ENCODE measurements at regions not wholly inside any gene's neighbourhood (a gene's known extent, or its start where the extent isn't known, plus 50 kb on each side); places are given as distances from the start of the nearest gene placed in this dataset.

DNA sequence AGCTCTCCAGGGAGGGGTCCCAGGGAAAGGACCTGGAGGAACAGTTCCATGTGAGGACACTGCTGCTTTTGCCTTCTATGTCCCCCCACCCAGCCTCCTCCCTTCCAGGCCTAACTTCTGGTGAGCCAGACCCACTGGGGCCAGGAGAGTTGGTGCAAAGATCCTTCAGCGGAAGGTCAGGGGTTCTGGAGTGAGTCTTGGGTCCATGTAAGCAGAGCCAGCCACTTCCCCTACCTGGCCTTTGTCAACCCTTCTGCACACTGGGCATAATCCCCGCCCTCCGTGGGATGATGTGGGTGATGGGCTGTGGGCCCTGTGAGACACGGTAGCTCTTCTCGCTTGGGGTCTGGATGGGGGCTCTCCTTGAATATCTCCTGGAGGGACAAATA lies 76.9 kb downstream of the RHOB start:
- no peak for DNase-seq

DNA sequence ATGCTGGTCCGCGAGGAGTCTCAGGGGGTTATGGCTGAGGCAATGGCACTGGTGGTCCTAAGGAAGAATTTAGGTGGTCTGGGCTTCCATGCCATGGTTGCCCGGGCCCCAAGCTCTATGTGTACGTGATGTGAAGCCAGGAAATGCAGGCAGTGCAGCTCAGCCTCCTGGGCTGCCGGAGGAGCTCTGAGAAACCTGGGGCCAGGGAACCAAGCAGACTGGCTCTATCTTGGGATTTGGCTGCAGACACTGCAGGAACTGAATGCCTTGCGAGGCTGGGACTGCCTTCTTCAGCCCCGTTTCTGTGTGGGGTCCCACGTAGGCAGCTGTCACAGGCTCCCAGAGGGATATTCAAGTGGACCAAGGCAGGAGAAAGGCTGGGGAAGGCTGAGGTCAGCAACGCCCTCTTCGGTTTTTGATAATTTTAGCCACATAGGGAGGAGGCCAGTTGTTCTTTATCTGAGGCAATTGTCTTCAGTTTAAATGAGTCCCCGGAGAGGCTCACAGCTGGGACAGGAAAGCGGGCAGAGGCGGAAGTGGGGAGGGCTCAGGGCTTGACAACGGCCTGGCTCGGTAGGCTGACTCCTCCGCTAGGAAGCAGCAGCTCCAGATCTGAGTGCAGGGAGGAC lies 77.7 kb downstream of the RHOB start:
- no peak for DNase-seq

GRCh38 chr2:20525041-20526035 lies 78.5 kb downstream of the RHOB start:
- no peak for DNase-seq

- no peak for DNase-seq
Measured at GRCh38 chr2:20526160-20526559, 79.3 kb downstream of the RHOB start.

- DNase-seq = no peak
Measured at GRCh38 chr2:20526708-20527107, 79.8 kb downstream of the RHOB start.

GRCh38 chr2:20528713-20529112 lies 81.8 kb downstream of the RHOB start:
- no peak for DNase-seq

DNA sequence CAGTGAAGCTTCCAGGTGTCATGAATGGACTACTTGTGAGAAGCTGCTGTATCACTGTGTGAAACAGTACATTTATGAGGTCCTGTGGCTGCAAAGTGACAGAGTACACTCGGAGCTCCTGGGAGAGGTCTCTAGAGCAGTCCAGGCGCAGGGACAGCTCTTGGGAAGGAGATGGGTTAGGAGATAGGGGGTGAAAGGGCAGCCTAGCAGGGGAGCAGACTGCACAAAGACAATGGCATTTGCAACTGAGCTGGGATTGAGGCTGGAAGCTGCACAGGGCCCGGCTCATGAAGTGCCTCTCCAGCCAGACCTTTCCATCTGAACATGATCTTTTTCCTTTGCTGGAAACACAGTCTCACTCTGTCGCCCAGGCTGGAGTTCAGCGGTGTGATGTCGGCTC lies 83.6 kb downstream of the RHOB start:
- no peak for DNase-seq

- DNase-seq = no peak
Measured at GRCh38 chr2:20531633-20532262, 84.9 kb downstream of the RHOB start.

GRCh38 chr2:20532634-20533437 lies 86.0 kb downstream of the RHOB start:
- DNase-seq = no peak

DNA sequence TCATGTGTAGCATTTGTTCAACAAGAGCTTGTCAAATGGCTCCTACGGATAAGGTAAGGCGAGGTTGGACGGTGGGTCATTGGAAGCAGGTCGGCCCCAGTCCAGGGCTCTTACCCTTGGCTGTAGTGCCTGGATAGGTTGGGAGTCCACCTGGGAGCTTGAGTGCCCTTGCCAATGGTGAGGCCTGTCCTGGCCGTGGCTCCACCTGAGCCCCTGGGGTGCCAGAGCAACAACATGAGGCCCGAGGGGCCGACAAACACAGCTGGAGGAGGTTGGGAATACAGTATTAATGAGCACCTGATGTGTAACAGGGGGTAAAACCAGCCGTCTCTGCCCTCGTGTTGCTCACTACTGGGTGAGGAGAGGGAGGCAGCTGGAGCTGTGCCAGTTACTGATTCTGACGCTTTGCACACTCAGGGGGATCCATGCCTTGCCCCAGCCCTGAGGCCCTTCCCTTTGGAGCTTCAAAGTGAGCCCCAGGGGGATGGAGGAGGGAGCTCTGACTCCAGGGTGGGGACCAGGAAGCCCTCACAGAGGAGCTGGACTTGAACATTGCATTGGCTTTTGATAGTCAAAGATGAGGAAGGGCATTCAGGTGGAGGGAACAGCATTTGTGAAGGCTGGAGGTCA lies 87.2 kb downstream of the RHOB start:
- no peak for DNase-seq

DNA sequence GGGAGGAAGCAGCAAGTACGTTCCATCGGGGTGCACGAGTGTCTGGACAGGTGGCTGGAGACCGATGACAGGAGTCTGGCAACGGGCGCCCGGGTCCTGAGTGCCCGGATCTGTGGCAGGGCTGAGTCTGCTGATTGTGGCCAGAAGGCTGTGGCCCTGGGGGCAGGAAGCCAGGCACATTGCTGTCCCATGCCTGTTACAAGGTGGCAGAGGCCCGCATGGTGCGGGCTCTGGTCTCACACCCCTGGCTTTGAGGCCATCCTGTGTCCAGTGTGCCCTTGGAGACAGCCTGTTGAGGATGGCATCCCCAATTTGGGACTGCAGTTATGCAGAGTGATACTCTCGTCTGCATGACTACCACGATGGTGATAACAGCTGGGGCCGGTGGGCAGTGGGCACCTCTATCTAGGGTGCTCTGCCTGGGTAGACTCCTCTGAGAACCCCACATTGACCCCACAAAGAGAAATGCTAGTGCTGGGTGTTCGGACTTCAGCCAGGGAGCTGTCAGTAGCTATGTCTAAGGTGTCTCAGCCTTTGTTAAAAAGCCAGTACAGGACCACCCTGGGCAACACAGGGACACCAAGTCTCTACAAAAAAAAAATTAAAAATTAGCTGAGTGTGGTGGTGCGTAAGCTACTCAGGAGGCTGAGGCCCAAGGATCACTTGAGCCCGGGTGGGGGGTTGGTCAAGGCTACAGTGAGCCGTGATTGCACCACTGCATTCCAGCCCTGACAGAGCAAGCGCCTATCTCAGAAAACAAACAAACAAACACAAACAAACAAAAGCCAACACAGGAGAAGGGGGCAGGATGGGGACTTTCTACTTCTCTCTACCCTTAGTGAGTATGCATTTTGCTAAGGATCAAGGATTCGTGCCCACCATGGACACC lies 88.3 kb downstream of the RHOB start:
- DNase-seq = no peak

DNA sequence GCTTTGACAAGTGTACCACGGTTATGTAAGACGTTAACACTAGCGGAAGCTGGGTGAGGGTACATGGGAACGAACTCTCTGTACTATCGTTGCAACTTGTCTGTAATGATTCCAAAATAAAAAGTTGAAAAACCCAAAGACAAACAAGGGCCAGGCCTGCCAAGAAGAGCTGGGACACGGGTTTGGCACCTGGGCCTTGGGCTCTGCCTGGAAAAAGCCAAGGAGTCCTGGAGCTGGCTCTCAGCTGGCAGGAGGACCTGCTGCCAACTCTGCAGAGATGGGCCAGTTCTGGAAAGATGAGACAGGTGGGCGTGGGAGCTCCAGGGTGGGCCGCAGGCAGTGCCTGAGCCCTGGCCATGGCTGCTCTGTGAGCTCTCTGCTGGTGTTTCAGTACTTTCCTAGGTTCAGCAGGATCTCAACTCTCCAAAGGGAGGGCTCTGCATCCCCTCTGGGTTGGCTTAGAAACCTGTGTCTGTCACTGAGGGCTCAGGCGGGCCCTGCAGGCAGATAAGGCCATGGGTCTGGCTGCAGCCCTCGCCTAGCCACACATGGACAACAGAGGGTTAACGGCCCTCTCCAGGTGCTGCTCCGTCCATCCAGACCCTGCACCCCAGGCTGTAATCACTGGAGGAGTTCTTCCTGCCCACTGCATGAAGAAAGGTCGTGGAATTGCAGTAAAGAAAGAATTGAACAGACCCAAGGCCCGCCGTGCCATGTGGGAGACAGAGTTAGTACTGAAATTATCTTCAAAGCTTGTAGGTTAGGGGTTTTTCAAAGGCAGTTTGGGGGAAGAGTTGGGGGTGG lies 89.9 kb downstream of the RHOB start:
- no peak for DNase-seq

DNA sequence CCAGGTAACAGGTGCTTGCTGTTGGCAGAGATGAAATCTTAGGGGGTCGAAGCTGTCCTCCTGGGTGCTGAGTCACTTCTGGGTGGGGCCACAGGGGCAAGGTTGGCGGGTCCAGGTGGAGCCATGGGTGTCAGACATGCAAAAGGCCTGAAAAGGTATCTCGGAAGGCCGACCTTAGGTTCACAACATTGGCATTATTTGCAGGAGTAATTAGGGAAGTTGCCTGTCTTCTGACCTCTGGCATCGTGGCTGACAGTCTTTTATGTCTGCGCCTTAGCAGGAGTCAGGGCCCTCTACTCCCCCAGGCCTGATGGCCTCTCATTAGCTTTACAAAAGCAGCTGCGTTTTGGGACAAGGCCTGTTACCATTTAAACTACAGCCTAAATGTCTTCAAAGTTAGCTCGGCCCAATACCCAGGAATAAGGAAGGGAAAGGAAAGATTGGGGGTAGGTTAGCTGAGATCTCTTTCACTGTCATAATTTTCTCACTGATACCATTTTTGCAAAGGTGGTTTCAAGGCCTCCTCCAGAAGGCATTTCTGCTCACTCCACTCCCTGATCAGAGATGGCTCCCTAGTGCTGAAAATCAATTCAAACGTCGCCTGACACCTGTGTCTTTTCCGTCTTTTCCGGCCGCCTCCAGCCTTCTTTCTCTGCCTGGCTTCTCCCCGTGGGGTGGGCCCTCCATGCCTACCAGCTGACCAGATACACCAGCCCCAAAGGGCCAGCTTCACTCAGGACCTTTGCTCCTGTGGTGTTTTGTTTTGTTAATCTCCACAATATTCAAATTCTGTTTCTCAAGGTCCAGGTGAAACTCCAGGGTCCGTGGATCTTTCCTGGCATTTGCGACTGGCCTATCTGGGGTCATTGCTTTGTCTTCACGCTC lies 90.8 kb downstream of the RHOB start:
- no peak for DNase-seq

DNA sequence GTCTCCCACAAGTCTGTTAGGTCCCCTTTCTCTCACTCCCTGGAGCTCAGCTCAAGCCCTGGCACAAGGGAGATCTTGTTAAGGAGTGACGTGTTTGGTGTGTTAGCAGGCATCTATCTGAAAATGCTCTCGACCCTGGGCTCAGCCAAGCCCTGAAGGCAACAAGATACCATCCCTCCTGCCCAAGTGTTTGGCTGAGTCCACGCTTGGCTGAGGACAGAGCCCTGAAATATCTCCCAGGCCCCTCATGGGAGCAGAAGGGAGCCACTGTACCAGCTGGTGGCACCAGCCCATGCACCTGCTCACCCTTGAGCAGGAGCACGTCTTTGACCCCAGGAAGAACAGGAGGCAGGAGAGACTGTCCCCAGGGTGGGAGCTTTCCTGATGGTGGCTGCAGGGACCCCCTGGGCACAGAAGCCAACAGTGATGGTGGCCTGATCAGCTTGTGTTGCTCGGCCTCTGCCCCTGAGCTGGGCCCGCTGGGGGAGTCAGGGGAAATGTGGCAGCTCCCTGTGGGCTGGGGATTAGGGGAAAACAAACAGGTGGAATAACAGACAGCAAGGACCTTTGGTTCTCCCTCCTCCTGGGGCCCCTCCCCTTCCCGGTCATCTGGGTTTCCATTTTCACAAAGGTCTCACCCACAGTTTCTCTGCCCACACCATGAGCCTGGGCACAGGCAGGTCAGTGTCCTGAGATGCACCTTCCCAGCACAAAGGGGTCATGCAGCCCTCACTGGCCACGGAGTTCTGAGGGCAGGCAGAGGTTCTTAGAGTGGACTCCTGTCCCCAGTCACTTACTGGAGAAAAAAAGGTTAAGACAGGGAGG lies 91.6 kb downstream of the RHOB start:
- DNase-seq = no peak

DNA sequence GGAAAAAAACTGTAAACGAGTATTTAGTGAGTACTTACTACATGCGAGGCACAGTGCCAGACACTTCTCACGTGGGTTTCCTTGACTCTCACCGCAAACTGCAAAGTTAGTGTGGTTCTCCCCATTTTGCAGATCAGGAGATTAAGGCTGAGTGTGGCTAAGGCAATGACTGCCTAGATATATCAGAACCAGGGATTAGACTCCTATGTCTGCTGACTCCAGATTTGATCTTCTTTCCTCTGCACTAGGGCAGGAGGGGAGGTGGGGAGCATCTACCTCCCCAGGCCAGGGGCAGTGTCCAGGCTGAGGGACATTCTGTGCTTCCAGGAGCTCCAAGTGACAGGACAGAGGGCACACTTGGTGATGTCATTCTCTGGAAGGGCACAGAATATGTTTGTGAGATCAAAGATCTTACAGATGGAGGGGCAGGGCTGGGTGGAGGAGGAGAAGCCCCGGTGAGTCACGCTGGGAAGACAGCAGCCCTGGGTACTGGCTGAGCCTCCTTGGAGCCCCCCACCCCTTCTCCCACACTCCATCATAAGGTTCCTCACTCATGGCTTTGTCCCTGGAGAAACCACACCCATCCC lies 92.4 kb downstream of the RHOB start:
- no peak for DNase-seq

DNA sequence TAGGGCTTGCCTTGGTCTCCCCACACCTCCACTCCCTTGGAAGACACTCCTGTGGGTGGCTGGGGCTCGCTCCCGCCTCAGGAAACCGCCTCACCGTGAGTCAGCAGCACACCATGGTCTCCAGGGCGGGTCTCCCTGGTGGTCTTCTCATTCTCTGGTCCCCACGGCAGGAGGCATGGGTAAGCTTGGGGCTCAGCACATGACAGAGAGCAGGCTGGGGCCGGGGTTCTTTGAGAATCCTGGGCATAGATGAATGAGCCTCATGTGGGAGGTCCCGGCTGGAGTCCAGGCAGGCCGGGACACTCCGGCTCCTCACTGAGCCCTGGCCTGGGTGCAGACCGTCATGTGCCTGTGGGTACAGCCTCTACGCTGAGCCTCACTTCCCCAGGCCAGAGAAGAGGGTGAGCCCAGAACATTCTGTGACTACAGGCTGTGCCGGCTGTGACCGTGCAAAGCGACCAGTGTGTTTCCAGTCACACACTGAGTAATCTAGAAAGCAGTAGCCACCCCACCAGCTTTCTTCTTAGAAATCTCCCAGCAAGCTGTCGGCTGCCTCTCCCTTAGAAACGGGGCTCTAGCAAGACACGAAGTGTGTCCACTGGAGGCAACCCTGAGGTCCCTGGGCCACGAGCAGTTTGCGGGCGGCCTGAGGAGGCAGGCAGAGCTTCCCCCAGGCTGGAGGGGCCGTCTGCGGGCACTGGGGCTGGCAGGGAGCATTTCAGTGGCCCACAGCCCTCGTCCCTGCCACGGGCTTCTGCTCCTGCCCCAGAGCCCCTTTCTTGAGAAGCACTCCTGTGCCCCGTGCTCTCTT lies 93.1 kb downstream of the RHOB start:
- no peak for DNase-seq

GRCh38 chr2:20540587-20541293 lies 93.9 kb downstream of the RHOB start:
- no peak for DNase-seq
